Muscle layer of duodenum (tissue), 2 donors: ENCODE measurements at regions not wholly inside any gene's neighbourhood (a gene's known extent, or its start where the extent isn't known, plus 50 kb on each side); places are given as distances from the start of the nearest gene placed in this dataset.

ENCODE experiments used
- H3K27ac ChIP-seq: one replicate; pipeline ENCODE4 v1.7.0; 2013; ENCODE audit warnings: mild to moderate bottlenecking, low read length
- H3K27me3 ChIP-seq: one replicate; pipeline ENCODE4 v1.7.0; 2013; ENCODE audit warnings: low read depth, mild to moderate bottlenecking, control low read depth, low read length
- H3K36me3 ChIP-seq, 2 donors: one replicate each; pipeline ENCODE4 v1.7.0; 2013; ENCODE audit warnings: low read length in 2 of 2, control low read depth in 1 of 2, mild to moderate bottlenecking in 1 of 2; ENCODE audit not compliant: insufficient read depth in 2 of 2, control insufficient read depth in 1 of 2
- H3K4me1 ChIP-seq, 2 donors: one replicate each; pipeline ENCODE4 v1.7.0; 2013; ENCODE audit warnings: low read length in 2 of 2, mild to moderate bottlenecking in 2 of 2, control low read depth in 1 of 2, moderate library complexity in 1 of 2; ENCODE audit not compliant: insufficient read depth in 2 of 2, control insufficient read depth in 1 of 2
- H3K4me3 ChIP-seq, 2 donors: one replicate each; pipeline ENCODE4 v1.7.0; 2013; ENCODE audit warnings: low read length in 2 of 2, low read depth in 1 of 2, mild to moderate bottlenecking in 1 of 2
- H3K9me3 ChIP-seq, 2 donors: one replicate each; pipeline ENCODE4 v1.7.0; 2013; ENCODE audit warnings: low read length in 2 of 2, control low read depth in 1 of 2, mild to moderate bottlenecking in 1 of 2; ENCODE audit not compliant: control insufficient read depth in 1 of 2
- donor health status: healthy.

- no peaks in the 10 kb centered on the region for H3K4me1 ChIP-seq
- H3K4me3 ChIP-seq = no peak overlapping the region
- H3K36me3 ChIP-seq = no peaks in the 10 kb centered on the region
- no peaks in the 10 kb centered on the region for H3K9me3 ChIP-seq
- no peak overlapping the region for H3K27ac ChIP-seq
- no peaks in the 10 kb centered on the region for H3K27me3 ChIP-seq
These were observed 342.1 kb downstream of the SEMA3D start for GRCh38 chr7:84844771-84845170.

DNA sequence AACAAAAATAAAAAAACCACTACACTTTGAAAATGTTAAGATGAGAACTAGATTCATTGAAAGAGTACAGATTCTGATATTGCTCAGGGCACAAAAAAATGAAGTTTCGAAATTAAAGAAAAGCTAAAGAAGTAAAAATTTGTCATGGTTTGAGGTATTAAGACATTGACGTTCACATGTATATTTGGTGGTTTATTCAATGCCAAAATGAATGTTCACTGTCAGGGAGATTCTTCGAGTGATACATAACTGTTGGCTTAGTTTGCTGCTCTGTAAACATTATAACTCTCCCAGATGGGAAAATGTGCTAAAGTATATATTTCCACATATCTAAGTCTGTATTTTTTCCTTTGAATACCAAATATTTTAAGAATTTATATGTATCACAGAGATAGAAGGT lies 345.0 kb downstream of the SEMA3D start:
- no peaks in the 10 kb centered on the region for H3K27me3 ChIP-seq
- H3K9me3 ChIP-seq = no peaks in the 10 kb centered on the region
- no peaks in the 10 kb centered on the region for H3K4me1 ChIP-seq
- H3K27ac ChIP-seq = no peak overlapping the region
- H3K36me3 ChIP-seq = no peaks in the 10 kb centered on the region
- no peak overlapping the region for H3K4me3 ChIP-seq

DNA sequence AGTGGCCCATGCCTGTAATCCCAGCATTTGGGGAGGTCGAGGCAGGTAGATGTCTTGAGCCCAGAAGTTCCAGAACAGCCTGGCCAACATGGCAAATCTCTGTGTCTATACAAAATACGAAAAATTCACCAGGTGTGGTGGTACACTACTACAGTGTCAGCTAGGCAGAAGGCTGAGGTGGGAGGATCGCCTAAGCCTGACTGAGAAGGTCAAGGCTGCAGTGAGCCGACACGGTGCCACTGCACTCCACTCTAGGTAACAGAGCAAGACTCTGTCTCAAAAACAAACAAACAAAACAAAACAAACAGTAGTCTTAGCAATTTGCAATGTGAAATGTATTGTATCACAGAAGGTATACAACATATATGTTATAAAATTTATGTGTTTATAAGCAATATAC lies 348.0 kb downstream of the SEMA3D start:
- H3K27ac ChIP-seq = no peak overlapping the region

GRCh38 chr7:84837405-84837804 lies 349.5 kb downstream of the SEMA3D start:
- no peaks in the 10 kb centered on the region for H3K4me1 ChIP-seq
- no peaks in the 10 kb centered on the region for H3K36me3 ChIP-seq
- H3K27ac ChIP-seq = no peak overlapping the region

More for the DNA sequence above, 348.0 kb downstream of the SEMA3D start:
- Histone ChIP-seq H3K9me3 (no peaks in the 10 kb centered on the region), H3K4me3 (no peak overlapping the region), H3K27me3 (no peaks in the 10 kb centered on the region), H3K4me1 (no peaks in the 10 kb centered on the region), H3K36me3 (no peaks in the 10 kb centered on the region)

DNA sequence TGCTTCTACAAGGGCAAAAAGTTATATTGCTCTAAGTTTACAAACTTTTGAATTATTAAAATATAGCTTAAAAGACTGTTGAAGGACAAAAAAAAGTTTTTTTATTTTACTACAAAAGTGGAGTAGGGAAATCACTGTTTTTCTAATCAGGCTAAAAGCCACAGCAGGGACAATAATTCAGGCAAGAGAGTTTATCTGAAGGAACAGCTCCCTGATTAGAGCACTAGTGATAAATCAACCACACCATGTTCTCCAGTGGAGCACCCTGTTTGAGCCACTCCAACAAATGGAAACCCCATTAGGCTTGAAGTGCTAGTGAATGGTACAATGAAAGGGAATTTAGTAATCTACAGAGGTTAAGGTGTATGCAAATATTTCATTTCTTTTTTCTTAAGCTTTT lies 357.1 kb downstream of the SEMA3D start:
- Histone ChIP-seq H3K27me3 (no peaks in the 10 kb centered on the region), H3K36me3 (no peaks in the 10 kb centered on the region), H3K4me1 (no peaks in the 10 kb centered on the region), H3K4me3 (no peak overlapping the region), H3K27ac (no peak overlapping the region), H3K9me3 (no peaks in the 10 kb centered on the region)

More at GRCh38 chr7:84837405-84837804, 349.5 kb downstream of the SEMA3D start:
- Histone ChIP-seq H3K9me3 (no peaks in the 10 kb centered on the region), H3K4me3 (no peak overlapping the region), H3K27me3 (no peaks in the 10 kb centered on the region)

DNA sequence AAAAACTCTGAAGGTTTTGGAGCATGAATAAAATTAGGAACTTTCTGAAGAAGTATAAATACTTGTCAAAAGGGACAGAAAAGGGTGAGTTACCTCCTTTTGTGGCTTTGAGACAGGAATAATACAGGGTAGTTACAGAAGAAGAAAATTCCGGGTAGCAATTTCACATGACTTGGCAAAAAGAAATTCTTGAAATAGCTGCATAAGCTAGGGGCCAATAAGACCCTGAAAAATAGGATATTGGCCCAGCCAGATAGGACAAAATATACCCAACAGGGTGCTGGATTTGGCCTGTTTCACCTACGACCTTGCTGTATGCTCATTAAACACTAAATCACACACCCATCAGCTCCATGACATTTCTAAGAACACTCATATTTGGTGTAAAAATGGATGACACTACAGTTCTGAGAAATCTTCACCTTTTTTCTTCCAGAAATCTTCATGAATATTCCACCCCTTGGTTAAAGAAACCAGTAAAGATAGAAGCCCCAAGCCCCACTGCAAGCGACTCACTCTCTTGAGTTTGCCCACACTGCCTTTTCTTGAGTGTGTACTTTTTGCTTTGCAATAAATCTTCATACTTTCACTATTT lies 362.7 kb downstream of the SEMA3D start:
- Histone ChIP-seq H3K4me1 (no peaks in the 10 kb centered on the region), H3K9me3 (no peaks in the 10 kb centered on the region), H3K4me3 (no peak overlapping the region), H3K36me3 (no peaks in the 10 kb centered on the region), H3K27me3 (no peaks in the 10 kb centered on the region), H3K27ac (no peak overlapping the region)

- no peaks in the 10 kb centered on the region for H3K27me3 ChIP-seq
- no peak overlapping the region for H3K27ac ChIP-seq
- H3K4me3 ChIP-seq = no peak overlapping the region
- H3K9me3 ChIP-seq = no peaks in the 10 kb centered on the region
- no peaks in the 10 kb centered on the region for H3K4me1 ChIP-seq
- no peaks in the 10 kb centered on the region for H3K36me3 ChIP-seq
These were observed 363.3 kb downstream of the SEMA3D start for GRCh38 chr7:84823530-84823929.

GRCh38 chr7:84822941-84823510 lies 363.8 kb downstream of the SEMA3D start:
- Histone ChIP-seq H3K27me3 (no peaks in the 10 kb centered on the region), H3K4me3 (no peak overlapping the region), H3K9me3 (no peaks in the 10 kb centered on the region), H3K4me1 (no peaks in the 10 kb centered on the region), H3K36me3 (no peaks in the 10 kb centered on the region), H3K27ac (no peak overlapping the region)

DNA sequence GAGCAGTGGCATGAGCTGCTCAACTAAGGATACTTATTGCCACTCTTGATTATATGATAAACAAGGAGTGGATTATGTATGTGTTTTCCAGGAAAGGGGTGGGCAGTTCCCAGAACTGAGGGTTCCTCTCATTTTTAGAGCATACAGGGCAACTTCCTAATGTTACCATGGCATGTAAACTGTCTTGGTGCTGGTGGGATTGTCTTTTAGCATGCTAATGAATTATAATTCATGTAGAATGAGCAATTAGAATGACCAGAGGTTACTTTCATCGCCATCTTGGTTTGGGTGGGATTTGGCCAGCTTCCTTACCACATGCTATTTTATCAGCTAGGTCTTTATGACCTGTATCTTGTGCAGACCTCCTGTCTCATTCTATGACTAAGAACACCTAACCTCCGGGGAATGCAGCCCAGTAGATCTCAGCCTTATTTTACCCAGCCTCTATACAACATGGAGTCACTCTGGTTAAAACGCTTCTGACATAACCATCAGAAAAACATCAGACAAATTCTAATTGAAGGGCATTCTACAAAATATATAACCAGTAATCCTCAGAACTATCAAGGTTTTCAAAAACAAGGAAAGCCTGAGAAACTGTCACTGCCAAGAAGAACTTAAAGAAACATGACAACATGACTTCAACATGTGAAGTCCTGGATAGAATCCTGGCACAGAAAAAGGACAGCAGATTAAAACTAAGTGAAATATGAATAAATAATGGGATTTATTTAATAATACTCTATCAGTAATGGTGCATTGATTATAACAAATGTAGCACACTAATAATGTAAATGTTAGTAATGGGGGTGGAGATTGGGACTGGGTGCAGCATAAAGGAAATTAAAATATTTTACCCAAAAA lies 365.0 kb downstream of the SEMA3D start:
- Histone ChIP-seq H3K27ac (no peak overlapping the region), H3K36me3 (no peaks in the 10 kb centered on the region), H3K27me3 (no peaks in the 10 kb centered on the region), H3K9me3 (no peaks in the 10 kb centered on the region), H3K4me3 (no peak overlapping the region), H3K4me1 (no peaks in the 10 kb centered on the region)

DNA sequence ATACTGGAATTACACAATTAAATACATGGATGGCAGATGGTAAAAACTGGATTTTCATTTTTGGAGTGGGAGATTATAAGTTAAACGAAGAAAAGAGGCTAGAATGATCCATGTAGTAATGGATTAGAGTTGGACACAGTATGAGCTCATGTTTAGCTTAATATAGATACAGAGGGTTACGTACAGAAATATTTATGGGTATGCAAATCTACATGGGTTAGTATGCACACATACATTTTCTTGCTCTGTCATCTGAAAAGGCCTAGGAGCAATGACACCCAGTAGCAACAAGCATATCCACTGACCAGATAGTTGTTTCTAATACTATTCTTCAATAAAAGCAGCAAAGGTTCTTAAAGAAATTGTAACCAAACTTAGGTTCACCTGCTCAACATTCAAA lies 366.4 kb downstream of the SEMA3D start:
- Histone ChIP-seq H3K4me1 (no peaks in the 10 kb centered on the region), H3K27ac (no peak overlapping the region), H3K27me3 (no peaks in the 10 kb centered on the region), H3K9me3 (no peaks in the 10 kb centered on the region), H3K36me3 (no peaks in the 10 kb centered on the region), H3K4me3 (no peak overlapping the region)

DNA sequence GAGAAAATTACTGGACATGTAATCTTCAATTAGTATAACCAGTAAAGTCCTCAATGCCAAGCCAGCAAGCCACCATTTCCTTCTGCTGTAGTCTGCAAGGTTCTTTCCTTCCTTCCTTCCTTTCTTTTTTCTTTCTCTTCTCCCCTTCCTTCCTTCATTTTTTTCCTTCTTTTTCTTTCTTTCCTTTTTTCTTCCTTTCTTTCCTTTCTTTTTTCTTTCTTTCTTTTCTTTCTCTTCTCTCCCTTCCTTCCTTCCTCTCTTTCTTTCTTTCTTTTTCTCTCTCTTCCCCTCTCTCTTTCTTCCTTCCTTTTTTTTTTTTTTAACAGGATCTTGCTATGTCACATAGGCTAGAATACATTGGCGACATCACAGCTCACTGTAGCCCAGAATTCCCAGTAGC lies 369.8 kb downstream of the SEMA3D start:
- H3K36me3 ChIP-seq = no peaks in the 10 kb centered on the region

More for the DNA sequence above, 369.8 kb downstream of the SEMA3D start:
- Histone ChIP-seq H3K9me3 (no peaks in the 10 kb centered on the region), H3K27ac (no peak overlapping the region), H3K4me3 (no peak overlapping the region), H3K27me3 (no peaks in the 10 kb centered on the region), H3K4me1 (no peaks in the 10 kb centered on the region)
